HEK293T (cell line): ENCODE measurements at regions not wholly inside any gene's neighbourhood (a gene's known extent, or its start where the extent isn't known, plus 50 kb on each side); places are given as distances from the start of the nearest gene placed in this dataset.

ENCODE experiments used
- ARNT ChIP-seq: fragments of 450-650 bp; IDR thresholded peaks from 2 replicates; pipeline ENCODE4 v1.6.1; 2017; ENCODE audit warnings: mild to moderate bottlenecking
- FOXA1 ChIP-seq: fragments of 450-650 bp; IDR thresholded peaks from 2 replicates; pipeline ENCODE4 v1.6.1; 2016; ENCODE audit warnings: mild to moderate bottlenecking
- FOXM1 ChIP-seq: fragments of 450-650 bp; IDR thresholded peaks from 2 replicates; pipeline ENCODE4 v1.6.1; 2017; ENCODE audit warnings: mild to moderate bottlenecking, borderline replicate concordance
- NFRKB ChIP-seq: fragments of 450-650 bp; IDR thresholded peaks from 2 replicates; pipeline ENCODE4 v1.6.1; 2016; ENCODE audit warnings: mild to moderate bottlenecking, moderate library complexity
- PKNOX1 ChIP-seq: fragments of 450-650 bp; IDR thresholded peaks from 2 replicates; pipeline ENCODE4 v1.6.1; 2016
- SP1 ChIP-seq: fragments of 450-650 bp; IDR thresholded peaks from 2 replicates; pipeline ENCODE4 v1.6.1; 2017

GRCh38 chr5:113807427-113807991 is 294.0 kb downstream of the YTHDC2 start:
- no peak for TF ChIP-seq FOXA1
- TF ChIP-seq NFRKB = no peak
- TF ChIP-seq ARNT = no peak
- TF ChIP-seq SP1 = no peak
- no peak for TF ChIP-seq PKNOX1
- no peak for TF ChIP-seq FOXM1
